GM23248 (cell line): ENCODE measurements at regions not wholly inside any gene's neighbourhood (a gene's known extent, or its start where the extent isn't known, plus 50 kb on each side); places are given as distances from the start of the nearest gene placed in this dataset.

ENCODE experiments used
- EZH2 ChIP-seq: fragments of 200-600 bp; sonication (generic); IDR thresholded peaks from 2 replicates; pipeline ENCODE4 v1.6.1; 2018; ENCODE audit warnings: antibody characterized with exemption, mild to moderate bottlenecking; ENCODE audit not compliant: insufficient read depth, poor library complexity, severe bottlenecking
- EZH2phosphoT487 ChIP-seq: fragments of 200-600 bp; sonication (generic); IDR thresholded peaks from 2 replicates; pipeline ENCODE4 v1.6.1; 2018; ENCODE audit warnings: antibody characterized with exemption, moderate library complexity, mild to moderate bottlenecking, low read depth; ENCODE audit not compliant: insufficient read depth

GRCh38 chrX:40410859-40411258 is 169.9 kb upstream of the ATP6AP2 start:
- no peak for TF ChIP-seq EZH2
- no peak for TF ChIP-seq EZH2phosphoT487
